Endothelial cell of umbilical vein (primary cell): ENCODE measurements at regions not wholly inside any gene's neighbourhood (a gene's known extent, or its start where the extent isn't known, plus 50 kb on each side); places are given as distances from the start of the nearest gene placed in this dataset.

Experiments used
- BruUV-seq: library from RNA; stranded (reverse); fragments of 400-500 nt; replicated peaks from 2 replicates; lab custom pipeline; 2021; lab: Mats Ljungman, UMichigan
- CTCF ChIA-PET: fragments of 300-600, 350-600 bp; sonication (Branson Sonifier 250); formaldehyde crosslinking; loops from one replicate; lab custom pipeline; 2021; ENCODE audit warnings: antibody characterized with exemption, inconsistent platforms; lab: Charles Lee
- POLR2A ChIA-PET: fragments of 300-600, 350-600 bp; sonication (Branson Sonifier 250); formaldehyde crosslinking; loops from one replicate; lab custom pipeline; 2021; ENCODE audit warnings: antibody characterized with exemption, inconsistent platforms; lab: Charles Lee
- DNase-seq: peaks from one replicate; pipeline ENCODE4 v3.0.0-alpha.2; 2011; ENCODE audit warnings: low read depth, low spot score
- FAIRE-seq: peaks from 2 replicates; lab custom pipeline; 2011; peaks lifted over from hg19 to GRCh38; lab: Jason Lieb, UNC
- H2AFZ ChIP-seq: 2 replicates; pipeline ENCODE4 v1.6.0; 2012; ENCODE audit warnings: low read depth, low read length, control low read depth, inconsistent platforms
- H3K27ac ChIP-seq: 2 replicates; pipeline ENCODE4 v1.5.1; 2011; ENCODE audit warnings: low read depth, mild to moderate bottlenecking, control low read depth, low read length, moderate library complexity; ENCODE audit not compliant: insufficient read depth
- H3K27me3 ChIP-seq, 2 experiments: 2 replicates each; pipeline versions ENCODE4 v1.6.0 to v1.6.1; 2011; ENCODE audit warnings: low read length in 2 of 2, mixed read lengths in 1 of 2; ENCODE audit not compliant: control insufficient read depth in 2 of 2, insufficient read depth in 2 of 2
- H3K36me3 ChIP-seq, 2 experiments: 2 replicates in 1 of 2; 3 replicates in 1 of 2; pipeline ENCODE4 v1.5.1; 2011; ENCODE audit warnings: low read length in 2 of 2, mild to moderate bottlenecking in 1 of 2, moderate library complexity in 1 of 2; ENCODE audit not compliant: control insufficient read depth in 2 of 2, insufficient read depth in 2 of 2; ENCODE audit errors: extremely low read depth in 1 of 2
- H3K4me1 ChIP-seq: 3 replicates; pipeline ENCODE4 v1.5.1; 2011; ENCODE audit warnings: mild to moderate bottlenecking, low read length; ENCODE audit not compliant: control insufficient read depth, insufficient read depth; ENCODE audit errors: extremely low read depth
- H3K4me2 ChIP-seq: 2 replicates; pipeline ENCODE4 v1.6.1; 2011; ENCODE audit warnings: low read length, control low read depth, mixed read lengths; ENCODE audit not compliant: insufficient read depth
- H3K4me3 ChIP-seq, 3 experiments: fragments of 200-600 bp in 1 of 3; sonication (generic), shearing (Covaris generic) in 1 of 3; replicated peaks in 1 of 3; 2 replicates each; pipeline ENCODE4 v1.5.1; 2011 to 2016; ENCODE audit warnings: control low read depth in 3 of 3, low read length in 3 of 3, mild to moderate bottlenecking in 2 of 3, inconsistent platforms in 1 of 3, low read depth in 1 of 3, moderate library complexity in 1 of 3; ENCODE audit not compliant: insufficient read depth in 1 of 3
- H3K79me2 ChIP-seq: 2 replicates; pipeline ENCODE4 v1.6.0; 2012; ENCODE audit warnings: low read length, inconsistent platforms; ENCODE audit not compliant: control insufficient read depth, insufficient read depth
- H3K9ac ChIP-seq: replicated peaks from 2 replicates; pipeline ENCODE3; 2011; ENCODE audit warnings: low read length, control low read depth; ENCODE audit not compliant: insufficient read depth; ENCODE audit errors: extremely low read depth
- H3K9me1 ChIP-seq: replicated peaks from 3 replicates; pipeline ENCODE4 v1.6.0; 2011; ENCODE audit warnings: mild to moderate bottlenecking, low read length; ENCODE audit not compliant: control insufficient read depth, insufficient read depth; ENCODE audit errors: extremely low read depth
- H3K9me3 ChIP-seq: replicated peaks from 2 replicates; pipeline ENCODE4 v1.5.1; 2012; ENCODE audit warnings: low read length, inconsistent platforms; ENCODE audit not compliant: control insufficient read depth, insufficient read depth
- H4K20me1 ChIP-seq: replicated peaks from 2 replicates; pipeline ENCODE3; 2011; ENCODE audit warnings: mild to moderate bottlenecking, low read length; ENCODE audit not compliant: control insufficient read depth, insufficient read depth; ENCODE audit errors: extremely low read depth
- EZH2 ChIP-seq: IDR thresholded peaks from 2 replicates; pipeline ENCODE4 v1.6.1; 2012; ENCODE audit warnings: borderline replicate concordance, low read depth, mild to moderate bottlenecking, moderate library complexity, low read length, inconsistent platforms; ENCODE audit not compliant: severe bottlenecking
- FOS ChIP-seq: IDR thresholded peaks from 2 replicates; pipeline ENCODE4 v1.6.1; 2011; ENCODE audit warnings: mild to moderate bottlenecking, low read length, moderate library complexity, borderline replicate concordance; ENCODE audit not compliant: insufficient read depth
- GATA2 ChIP-seq: IDR thresholded peaks from 2 replicates; pipeline ENCODE4 v1.7.0; 2011; ENCODE audit warnings: low read depth, mild to moderate bottlenecking, moderate library complexity, mixed read lengths, low read length; ENCODE audit not compliant: insufficient read length, insufficient read depth
- JUN ChIP-seq: IDR thresholded peaks from 2 replicates; pipeline ENCODE4 v1.6.1; 2011; ENCODE audit warnings: borderline replicate concordance, low read depth; ENCODE audit not compliant: insufficient read length, insufficient read depth
- MYC ChIP-seq: IDR thresholded peaks from one replicate; pipeline ENCODE4 v1.6.1; 2011; ENCODE audit warnings: mild to moderate bottlenecking, low read depth, low read length
- POLR2A ChIP-seq: IDR thresholded peaks from 2 replicates; pipeline ENCODE4 v1.6.1; 2012; ENCODE audit warnings: low read depth, mild to moderate bottlenecking, control low read depth, low read length
- POLR2AphosphoS5 ChIP-seq: IDR thresholded peaks from 2 replicates; pipeline ENCODE4 v1.6.1; 2012; ENCODE audit warnings: low read depth, mild to moderate bottlenecking, control low read depth, low read length, moderate library complexity; ENCODE audit not compliant: insufficient read depth
- dilution Hi-C: fragments of 300-500 bp; cut with MboI; formaldehyde crosslinking; loops from one replicate; pipeline ENCODE4 v1.15.0; 2019; ENCODE audit warnings: low sequenced_read_pairs; ENCODE audit not compliant: extremely low pct_ligation_motif_present
- intact Hi-C: fragments of 100-400 bp; cut with micrococcal nuclease; formaldehyde crosslinking; loops from one replicate; pipeline ENCODE4 v1.10.0; 2022
- TF ChIP-seq, protein P1 (sequence below), 2 donors: IDR thresholded peaks; 1 replicate in 1 of 2; 2 replicates in 1 of 2; pipeline ENCODE4 v1.5.1; 2011; ENCODE audit warnings: low read length in 2 of 2, mild to moderate bottlenecking in 2 of 2, moderate library complexity in 2 of 2, control low read depth in 1 of 2, inconsistent platforms in 1 of 2, low read depth in 1 of 2; ENCODE audit not compliant: insufficient read depth in 1 of 2; ENCODE audit errors: extremely low read depth in 1 of 2
- TF ChIP-seq, protein P2 (sequence below): IDR thresholded peaks from 2 replicates; pipeline ENCODE4 v1.6.1; 2011; ENCODE audit not compliant: insufficient read depth, insufficient read length

DNA sequence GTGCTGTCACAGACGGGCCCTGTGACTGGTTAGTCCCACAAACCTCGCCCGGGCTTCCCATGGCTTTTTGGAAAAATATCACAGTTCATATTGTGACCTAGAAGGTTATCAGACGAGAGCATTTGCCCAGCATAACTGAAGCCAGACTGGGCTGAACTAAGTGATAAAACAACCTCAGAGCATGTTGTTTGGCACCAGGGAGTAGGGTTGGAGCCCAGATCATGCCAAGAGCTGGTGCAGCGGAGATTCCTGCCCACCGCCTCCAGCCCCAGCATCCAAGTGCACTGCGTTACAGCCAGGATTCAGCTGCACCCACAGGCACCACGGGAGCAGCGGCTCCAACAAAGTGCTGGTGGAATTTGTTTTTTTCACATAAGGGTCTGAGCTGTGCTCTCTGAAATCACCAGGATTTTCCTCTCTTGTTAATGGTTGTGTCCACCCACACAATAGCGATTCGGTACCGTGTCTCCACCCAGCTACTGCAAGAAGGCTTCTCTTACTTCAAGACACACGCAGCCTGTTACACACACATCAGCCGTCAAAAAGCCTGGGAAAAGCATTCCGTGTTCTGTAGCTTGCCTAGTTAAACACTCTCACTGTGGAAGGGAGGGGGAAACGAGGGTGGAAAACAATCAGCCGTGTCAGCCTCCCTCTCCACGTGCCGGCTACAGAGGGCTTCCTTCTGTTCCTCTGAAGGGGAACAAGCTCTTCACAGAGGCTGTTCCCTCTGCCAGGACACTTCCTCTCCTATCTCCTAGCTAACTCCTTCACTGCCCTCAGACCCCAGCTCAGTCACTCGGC, 273.8 kb downstream of the C16orf95 start:
- dilution Hi-C loops = no loop called here
- TF ChIP-seq MYC (no peak), FOS (no peak), POLR2A (no peak), JUN (no peak), POLR2AphosphoS5 (no peak), EZH2 (no peak), GATA2 (no peak)
- TF ChIP-seq, protein P1, sequence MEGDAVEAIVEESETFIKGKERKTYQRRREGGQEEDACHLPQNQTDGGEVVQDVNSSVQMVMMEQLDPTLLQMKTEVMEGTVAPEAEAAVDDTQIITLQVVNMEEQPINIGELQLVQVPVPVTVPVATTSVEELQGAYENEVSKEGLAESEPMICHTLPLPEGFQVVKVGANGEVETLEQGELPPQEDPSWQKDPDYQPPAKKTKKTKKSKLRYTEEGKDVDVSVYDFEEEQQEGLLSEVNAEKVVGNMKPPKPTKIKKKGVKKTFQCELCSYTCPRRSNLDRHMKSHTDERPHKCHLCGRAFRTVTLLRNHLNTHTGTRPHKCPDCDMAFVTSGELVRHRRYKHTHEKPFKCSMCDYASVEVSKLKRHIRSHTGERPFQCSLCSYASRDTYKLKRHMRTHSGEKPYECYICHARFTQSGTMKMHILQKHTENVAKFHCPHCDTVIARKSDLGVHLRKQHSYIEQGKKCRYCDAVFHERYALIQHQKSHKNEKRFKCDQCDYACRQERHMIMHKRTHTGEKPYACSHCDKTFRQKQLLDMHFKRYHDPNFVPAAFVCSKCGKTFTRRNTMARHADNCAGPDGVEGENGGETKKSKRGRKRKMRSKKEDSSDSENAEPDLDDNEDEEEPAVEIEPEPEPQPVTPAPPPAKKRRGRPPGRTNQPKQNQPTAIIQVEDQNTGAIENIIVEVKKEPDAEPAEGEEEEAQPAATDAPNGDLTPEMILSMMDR (IDR thresholded peaks at IDR 0.05; ENCODE audit: extremely low read depth in 1 of 2, insufficient read depth in 1 of 2, low read depth in 1 of 2, low read length in 2 of 2) = no peak
- TF ChIP-seq, protein P2, sequence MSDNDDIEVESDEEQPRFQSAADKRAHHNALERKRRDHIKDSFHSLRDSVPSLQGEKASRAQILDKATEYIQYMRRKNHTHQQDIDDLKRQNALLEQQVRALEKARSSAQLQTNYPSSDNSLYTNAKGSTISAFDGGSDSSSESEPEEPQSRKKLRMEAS = no peak
- POLR2A ChIA-PET = interaction anchor here (0.9 kb wide), 1 partner anchor 10 kb away, joined by 4 read pairs; no protein-coding TSS in a partner anchor
- Histone ChIP-seq H2AFZ (peak overlapping the region; percentile 71), H4K20me1 (no peaks in the 10 kb centered on the region), H3K4me1 (peaks cover 9% of the 10 kb centered on the region), H3K4me3 (no peak overlapping the region), H3K4me2 (peak overlapping the region; percentile 6), H3K36me3 (no peaks in the 10 kb centered on the region), H3K27ac (no peak overlapping the region), H3K9me3 (no peaks in the 10 kb centered on the region), H3K9ac (no peak overlapping the region), H3K27me3 (peaks cover 0 to 8% of the 10 kb centered on the region in 2 experiments), H3K79me2 (no peaks in the 10 kb centered on the region), H3K9me1 (no peaks in the 10 kb centered on the region)
- FAIRE-seq (no peak), DNase-seq (peak; percentile 47)
- intact Hi-C loops = no loop called here
- CTCF ChIA-PET = interaction anchor here (1.2 to 3.1 kb wide), 5 partner anchors 9 to 236 kb away, joined by 4 to 19 read pairs (median 7); no protein-coding TSS in a partner anchor
- BruUV-seq = no TSS peak
